ENCODE measurements at regions not wholly inside any gene's neighbourhood (a gene's known extent, or its start where the extent isn't known, plus 50 kb on each side); places are given as distances from the start of the nearest gene placed in this dataset.

DNA sequence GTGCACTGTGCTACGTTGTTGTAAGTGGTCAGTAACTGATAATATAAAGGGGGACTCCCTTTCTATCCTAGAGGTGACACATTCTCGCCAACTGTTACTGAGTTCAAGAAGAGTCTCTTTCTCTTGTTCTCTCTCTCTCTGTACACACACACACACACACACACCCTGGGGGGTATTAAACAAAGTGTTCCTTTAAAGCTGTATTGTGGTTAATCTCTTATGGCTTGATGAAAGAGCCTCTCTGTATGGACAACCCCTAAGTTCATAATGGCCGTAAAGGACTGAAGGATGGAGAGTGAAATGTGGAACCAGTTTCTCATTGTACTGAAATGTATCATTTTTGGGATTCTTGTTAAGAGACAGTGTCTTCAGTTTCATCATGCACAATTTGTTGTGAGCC, 145.2 kb upstream of the BMPER start:
- no peak for DNase-seq

DNA sequence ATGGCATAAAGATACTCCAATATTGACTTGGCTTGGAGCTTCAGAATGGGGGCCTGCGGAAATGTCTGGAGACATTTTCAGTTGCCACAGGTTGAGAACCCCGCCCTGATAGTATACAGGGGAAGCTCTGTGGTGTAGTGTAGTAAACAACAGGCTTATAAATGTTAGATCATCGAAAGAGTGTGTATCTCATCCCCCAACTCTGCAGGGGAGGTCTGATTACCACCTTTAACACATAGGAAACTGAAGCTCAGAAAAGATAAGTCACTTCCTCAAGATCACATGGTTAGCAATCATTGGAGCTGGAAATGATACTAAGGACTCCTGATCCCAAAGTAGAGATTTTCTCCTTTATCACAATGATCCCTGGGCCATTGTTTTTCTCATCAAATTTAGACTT, 144.5 kb upstream of the BMPER start:
- DNase-seq = no peak

DNA sequence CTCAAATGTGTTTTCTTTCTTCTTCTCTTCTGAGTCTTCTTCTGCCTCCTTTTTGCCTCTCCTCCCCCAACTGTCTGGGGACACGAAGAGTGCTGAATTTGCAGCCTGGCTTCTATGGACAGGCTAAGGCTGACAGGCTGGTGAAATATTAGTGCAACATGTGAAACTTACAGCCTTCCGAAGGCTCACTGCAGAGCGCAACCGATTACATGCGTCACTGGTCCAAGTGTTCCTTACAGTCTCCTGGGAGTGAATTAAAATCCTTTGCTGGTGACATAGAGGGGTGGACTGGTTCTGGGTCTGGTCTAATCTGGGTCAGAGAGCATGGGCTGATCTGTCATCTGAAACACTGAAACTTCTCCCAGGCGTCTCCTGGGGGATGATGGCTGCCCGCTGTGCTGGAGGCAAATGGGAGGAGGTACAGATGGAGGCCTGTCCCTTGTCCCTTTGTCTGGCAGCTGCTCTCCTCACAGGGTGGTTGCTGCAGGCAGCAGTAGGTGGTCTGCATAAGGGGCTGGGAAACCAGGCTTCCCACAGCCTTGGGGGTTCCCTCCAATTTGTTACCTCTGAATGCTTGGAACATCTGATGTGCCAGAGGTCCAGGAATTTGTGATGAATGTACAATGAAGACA, 143.8 kb upstream of the BMPER start:
- DNase-seq = no peak

DNA sequence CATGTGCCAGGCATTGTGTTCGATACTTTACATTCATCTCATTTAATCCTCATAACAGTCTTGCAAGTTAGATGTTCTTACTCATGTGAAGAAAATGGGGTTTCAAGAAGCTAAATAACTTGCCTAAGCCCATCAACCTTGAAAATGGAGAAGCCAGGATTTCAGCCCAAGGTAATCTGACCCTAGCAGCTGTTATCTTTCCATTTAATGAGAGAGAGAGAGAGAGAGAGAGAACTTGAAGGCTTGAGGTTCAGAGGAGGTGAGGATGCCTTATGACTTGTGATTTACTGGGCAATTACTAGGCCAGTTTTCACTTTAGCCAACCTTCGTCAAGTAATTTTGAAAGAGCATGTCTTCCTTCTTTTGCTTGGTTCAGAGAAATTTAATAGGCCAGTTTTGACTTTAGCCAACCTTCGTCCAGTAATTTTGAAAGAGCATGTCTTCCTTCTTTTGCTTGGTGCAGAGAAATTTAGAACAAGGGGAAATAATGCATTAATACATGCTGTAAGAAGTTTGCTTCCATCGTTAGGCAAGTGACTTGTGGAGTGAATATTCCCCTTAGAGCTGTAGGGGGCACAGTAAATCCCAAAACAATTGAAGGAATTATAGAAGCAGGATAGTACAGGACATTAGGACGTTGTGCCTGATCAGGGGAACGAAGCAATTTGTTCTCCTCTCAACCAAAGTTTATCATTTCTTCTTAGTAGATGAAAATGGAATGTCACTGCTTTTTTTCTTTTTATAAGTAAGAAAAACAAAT, 143.0 kb upstream of the BMPER start:
- DNase-seq = no peak

DNA sequence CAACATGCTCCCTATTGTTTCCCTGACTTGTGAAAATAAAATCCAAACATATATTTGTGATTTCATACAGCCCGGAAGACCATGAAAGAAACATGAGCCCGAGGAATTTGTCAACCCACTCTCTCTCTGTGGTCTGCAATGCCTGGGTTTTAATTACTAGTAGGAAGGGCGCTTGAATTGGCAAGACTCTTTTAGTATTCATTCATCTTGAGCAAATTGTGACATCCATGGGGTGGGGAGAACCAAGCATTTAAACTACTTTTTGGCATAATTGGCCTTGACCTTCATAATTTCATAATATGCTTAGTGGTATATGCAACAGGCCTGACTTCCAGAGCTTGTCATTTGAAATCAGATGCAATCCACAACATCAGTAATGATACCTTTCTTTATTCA, 142.4 kb upstream of the BMPER start:
- no peak for DNase-seq

DNA sequence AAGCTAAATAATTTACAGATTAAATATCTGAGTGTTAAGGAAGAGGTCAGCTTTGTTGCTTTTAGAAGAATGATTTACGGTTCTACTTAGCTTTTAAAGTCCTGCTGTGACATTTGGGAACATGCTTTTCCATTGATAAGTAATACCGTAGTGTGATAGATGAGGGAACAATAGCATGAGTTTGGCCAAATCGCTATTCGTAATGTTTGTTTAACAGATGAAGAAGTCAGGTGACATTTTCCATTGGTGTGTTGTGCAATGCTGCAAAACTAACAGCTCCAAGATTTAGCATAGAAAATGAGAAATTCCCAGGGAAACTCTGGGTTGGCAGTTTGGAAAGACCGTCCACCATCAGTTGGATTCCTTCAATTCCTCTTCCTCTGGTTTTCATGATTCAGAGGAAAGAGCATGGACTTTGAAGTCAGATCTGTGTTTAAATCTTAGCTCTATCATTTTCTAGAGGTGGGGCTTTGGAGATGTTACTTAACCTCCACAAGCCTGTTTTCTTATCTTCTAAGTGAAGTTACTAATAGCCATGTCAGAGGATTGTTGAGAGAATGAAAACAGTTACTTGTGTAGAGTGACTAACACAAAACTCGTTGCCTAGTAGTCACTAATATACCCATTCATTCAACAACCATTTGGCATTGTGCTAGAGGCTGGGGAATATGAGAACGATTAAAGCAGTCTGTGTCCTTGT, 140.4 kb upstream of the BMPER start:
- no peak for DNase-seq

DNA sequence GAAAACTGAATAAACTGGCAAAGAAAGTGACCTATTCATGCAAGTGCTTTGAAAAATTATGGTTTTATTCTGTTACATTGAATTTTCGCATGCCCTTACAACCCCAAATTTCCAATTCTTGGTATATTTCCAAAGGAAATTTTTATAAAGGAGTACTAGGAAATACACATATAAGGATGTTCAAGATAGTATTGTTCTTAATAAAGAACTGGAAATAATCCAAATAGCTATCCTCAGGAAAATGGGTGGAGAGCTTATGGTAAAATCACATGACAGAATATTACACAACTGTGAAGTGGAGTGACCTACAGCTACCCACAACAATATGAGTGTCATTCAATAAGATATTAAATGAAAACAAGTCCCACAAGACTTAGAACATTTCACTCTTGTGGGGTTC, 138.9 kb upstream of the BMPER start:
- no peak for DNase-seq

DNA sequence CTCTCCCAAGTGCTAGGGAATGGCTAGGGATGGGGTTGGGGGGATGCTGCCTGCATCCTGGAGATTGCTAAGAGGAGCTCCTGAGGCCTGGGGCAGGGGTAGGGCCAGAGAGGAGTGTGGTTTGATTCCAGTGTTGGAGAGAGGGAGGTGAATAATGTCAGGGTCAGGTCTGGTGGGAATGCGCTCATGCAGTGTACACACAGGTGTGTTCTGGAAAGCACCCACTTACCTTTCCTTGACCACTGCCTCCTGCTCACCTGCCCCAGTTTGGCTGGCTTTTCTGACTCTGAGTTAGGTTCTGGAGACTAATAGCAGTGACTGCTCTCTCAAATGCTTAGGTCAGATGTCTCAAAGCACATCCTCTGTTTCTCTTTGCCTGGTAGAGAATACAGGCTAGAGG, 135.4 kb upstream of the BMPER start:
- no peak for DNase-seq

DNA sequence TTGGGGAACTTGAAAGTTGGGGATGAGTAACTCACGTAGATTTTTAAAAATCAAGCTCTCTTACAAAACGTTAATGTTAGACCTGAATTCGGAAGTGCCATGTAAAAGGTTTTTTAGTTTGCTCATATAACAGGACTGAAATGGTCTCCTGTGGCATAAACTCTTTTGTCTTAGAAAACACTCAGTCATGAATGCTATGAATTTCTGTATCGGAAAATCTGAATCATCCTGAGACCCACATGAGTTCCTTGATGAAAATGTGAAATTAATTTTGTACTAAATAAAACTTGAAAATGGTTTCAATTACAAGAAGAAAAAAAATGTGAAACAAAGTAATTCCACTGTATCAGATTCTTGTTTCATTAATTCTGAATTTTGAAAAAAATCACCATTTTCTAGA, 134.8 kb upstream of the BMPER start:
- no peak for DNase-seq

DNA sequence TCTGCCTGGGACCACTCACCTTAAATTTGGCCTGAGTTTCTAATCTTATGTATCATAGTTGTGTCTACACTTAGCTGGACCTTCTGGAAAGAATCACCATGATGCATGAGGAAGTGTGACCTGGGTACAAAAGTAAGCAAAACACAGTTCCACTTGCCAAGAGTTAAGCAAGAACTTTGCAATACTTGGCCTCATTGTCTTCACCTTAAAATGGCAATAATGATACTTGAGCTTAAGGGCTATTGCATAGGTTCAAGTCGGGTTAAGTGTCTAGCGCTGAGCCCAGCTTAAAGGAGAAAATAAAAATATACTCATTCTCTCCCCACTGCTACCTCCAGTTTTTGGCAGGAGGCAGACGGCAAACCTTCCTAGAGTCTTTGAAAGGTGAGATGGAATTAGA, 133.9 kb upstream of the BMPER start:
- no peak for DNase-seq

DNA sequence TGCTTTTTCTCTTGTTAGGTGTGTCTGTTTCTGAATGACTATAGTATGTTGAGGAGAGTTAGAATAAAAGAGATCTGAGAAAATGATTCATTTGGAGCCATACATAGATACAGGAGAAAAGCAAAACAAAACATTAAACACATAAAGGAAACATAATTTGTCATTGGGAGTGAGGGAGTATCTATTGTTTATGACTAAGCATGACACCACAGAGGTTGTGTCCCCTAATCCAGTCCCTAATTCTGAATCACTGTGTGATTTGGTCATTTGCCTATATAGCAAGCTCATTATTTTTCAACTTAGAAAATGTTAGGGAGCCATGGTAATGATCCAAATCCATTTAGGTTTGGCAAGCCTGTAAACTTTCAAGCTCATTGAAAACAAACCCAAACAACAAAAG, 132.3 kb upstream of the BMPER start:
- no peak for DNase-seq

DNA sequence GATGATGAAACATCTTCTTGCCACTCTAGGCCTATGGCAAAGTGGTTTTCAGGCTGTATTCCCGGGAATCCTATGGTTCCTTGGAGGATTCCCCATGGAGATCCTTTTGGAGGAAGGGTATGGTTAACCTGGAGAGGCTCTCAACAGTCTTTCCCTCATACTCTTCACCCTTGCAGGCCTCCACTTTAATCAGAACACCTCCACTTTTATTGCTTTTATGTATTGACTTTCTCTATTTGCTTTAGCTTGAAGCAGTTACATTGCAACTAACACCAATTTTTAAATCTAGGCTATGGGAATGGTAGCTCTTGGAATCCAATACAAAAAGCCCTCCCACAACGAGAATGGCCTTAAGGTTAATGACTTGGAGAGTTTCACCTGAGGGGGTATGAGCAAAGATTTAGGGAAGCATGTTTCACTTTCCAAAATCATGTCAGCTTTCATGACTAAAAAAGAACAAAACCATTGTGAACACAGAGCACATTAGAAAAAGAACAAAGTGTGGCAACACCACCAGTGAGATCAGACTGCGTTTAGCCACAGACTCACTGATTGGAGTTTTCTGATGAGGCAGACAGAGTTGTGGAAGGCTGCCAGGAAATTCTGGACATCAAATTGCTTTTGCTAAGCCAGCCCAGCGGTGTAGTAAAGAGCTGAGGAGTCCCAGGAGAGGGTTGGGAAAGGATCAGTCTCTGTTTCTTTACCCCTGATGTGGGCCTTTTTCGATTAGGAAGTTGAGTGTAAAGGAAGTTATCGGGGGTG, 130.4 kb upstream of the BMPER start:
- no peak for DNase-seq

DNA sequence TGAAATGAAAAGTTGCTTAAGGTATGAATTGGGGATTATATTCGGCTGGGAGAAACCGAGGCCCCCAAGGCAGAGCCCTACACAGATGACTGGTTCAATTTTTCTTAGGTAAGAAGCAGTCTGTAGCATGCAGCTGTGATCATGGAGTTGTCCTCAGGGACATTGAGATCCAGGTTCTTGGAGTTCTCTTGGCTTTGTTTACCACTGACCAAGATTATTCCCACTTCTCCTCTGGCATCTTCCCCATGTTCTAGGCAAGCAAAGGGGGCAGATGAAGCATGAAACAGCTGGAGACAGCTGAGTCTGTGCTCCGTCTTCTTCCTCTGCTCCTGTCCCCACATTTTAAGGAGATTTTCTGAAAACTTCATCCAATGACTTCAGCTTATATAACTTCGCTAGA, 129.5 kb upstream of the BMPER start:
- no peak for DNase-seq

DNA sequence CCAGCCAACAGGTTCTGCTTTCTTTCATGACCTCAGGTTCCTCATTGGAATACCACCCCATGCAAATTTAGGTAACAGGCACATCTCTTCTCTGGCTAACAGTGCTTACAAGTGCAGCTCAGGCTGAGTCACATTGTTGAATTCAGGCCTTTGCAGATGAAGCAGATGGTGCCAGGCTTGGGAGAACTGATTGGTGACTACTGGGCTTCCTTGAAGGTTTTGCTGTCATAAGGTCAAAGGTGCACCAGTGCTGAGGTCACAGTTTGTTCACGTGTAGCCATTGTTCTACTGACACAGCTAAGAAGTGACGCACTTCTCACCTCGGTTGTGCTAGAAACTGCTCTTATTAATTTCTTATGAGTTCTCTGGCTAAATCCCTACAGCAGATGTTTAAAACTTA, 128.6 kb upstream of the BMPER start:
- DNase-seq = no peak

DNA sequence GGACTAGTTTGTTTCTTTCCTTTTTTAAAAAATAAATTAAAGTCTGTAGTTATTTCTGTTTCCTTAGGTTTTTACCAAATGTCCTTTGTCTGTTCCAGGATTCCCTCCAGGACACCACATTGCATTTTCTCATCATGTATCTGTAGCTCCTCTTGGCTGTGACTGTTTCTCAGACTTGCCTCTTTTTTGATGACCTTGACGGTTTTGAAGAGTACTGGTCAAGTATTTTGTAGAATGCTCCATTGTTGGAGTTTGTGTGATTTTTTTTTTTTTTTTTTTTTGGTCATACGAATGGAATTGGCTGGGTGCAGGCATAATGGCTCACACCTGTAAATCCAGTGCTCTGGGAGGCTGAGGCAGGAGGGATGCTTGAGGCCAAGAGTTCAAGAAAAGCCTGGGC, 127.1 kb upstream of the BMPER start:
- DNase-seq = no peak

DNA sequence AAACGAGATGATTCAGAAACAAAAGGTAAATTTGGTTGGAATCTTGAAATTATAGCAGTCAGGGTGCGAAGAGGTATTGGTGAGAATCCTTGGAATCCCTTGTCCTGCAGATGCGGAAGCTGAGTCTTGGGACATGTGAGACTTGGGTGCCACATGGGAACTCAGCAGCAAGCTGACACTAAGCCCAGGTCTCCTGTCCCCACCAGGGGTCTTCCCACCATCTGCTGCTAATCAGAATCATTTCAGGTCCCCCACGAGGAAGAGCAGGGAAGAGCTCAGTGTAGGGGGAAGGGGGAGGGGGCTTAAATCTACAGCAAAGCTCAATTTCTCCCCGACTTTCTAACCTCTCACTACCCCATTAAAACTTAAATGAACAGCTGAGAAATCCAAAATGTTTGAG, 126.1 kb upstream of the BMPER start:
- no peak for DNase-seq

DNA sequence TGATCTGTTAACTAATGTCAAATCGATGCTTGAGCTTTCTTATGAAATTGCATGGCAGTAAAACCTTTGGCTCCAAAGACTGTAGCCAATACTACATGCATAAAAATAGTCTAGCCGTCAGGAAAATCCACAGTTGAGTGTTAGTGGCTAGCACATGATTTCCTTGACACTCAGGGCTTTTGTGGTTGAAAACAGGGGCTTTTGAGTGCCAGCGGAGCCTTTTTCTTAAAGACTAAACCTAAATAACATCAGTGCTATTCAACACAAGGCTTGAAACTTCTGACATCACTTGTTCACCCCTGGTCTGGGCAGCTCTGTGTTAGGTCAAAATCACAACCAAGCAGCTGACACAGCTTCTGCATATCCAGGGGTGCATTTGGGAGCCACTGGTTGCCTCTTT, 124.2 kb upstream of the BMPER start:
- DNase-seq = no peak

DNA sequence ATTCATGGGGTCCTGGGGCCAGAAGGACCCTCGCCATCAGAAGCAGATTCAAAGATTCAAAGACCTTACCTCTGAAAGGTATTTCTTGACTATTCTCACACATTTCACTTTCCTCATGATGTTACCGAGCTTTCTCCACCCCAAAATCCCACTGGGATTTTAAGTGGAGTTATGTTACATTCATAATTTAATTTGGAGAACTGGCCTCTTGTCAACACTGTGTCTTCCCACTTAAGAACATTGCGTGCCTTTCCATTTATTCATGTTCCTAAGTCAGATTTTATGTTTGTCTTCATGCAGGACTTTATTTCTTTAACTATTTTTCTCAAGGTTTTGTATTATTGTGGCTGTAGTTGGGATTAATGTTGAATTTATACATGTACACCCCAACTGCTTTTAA, 123.5 kb upstream of the BMPER start:
- DNase-seq = no peak

DNA sequence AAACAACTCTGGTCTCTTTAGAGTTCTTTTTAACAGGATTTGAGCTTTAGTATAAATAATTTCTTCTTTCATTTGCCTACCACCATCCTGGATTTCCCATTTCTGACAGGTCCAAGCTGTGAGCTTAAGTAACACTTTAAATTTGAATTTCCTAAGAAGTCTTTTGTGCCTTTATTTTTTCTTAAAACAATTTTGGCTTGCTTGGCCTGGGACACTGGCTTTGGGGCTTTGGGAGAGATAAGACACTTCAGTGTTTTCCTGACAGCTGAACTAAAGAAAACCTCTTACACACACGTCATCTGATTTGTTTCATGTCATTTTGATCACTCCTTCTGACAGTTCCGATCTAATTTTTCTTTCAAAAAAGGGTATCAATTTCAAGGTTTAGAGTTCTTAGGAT, 121.3 kb upstream of the BMPER start:
- no peak for DNase-seq

DNA sequence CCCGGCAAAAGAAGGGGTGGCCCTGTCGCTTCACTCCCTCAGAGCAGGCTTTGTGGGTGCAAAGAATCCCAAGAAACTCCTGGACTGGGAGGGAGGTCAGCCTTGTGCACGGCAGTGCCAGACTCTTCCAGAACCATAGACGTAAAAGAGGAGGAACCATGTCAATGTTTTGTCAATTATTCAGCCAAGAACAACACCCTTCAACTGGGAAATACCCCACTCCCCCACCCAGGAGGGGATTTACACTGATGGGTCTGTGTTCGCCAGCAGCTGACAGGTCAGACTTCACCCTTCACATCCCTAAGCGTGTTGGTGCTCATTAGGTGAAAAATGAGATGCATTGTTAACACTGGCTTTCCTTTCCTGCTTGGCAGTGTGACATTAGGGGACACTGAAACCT, 116.8 kb upstream of the BMPER start:
- no peak for DNase-seq

DNA sequence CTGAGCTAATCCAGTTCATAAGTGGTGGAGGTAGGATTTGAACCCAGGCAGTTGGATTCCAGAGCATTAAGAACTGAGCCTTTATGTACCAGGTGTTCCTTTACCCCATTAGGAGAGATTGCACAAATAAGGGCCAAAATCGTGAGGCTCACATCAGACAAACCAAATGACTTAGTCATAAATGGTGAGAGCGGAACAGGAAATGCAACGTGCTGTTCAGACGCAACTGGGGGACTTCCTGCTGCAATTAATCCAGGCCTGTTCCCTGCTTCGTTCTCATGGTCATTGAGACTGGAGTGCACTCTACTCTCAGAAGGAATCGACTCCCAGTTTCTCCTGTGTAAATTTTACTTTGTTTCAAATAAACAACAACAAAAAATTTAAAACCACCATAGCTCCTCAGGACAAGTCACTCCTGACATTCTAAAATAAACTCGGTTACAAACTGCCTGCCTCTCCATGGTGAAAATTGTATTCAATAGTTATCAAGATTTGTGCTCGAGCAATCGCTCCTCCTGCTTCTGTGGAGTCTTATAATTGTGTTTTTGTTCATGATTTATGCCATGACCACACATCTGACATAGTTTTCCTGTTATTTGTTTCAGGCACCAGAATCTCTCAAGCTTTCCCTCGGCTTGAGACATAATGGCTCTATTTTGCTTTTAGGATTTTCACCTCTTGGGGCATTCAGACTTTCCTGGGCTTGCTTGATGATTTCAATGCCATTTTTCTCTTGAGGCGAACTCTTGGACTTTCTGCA, 115.3 kb upstream of the BMPER start:
- DNase-seq = no peak

DNA sequence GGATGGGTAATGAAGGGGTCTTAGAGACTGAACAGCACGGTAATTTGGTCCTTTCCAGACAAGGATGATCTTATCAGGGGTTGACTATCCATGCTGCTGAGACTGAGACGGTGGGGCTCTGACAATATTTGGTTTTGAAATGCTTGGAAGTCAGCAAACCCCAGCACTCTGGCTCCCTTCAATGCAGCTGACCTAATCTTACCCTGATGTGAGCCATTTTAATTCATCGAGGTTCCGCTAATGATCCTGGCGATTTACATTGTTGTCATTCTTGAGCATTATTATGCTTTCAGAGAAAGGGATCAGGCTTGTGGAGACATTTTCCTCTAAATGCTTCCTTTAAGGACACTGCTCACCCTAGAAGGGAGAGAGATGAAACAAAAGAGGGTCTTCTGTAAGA, 114.6 kb upstream of the BMPER start:
- no peak for DNase-seq

DNA sequence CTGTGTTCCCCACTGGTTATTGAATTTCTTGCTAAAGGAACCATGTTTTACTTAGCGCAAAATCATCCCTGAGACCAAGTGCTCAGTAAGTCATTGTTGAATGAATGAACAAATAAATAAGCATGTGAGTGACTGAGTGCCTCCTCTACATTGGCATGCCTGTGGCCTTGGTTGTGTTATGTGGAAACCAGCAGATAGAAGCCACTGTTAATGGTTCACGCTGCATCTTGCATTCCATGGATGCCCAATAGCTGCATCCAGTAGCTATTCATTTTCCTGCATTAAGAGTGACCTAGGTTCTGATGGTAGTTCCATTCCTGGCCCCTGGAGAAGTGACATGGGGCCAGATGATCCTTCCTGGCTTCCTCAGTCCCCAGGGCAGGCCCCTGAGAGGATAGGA, 113.3 kb upstream of the BMPER start:
- DNase-seq = no peak
